Left lung (tissue), 4 donors: ENCODE measurements at regions not wholly inside any gene's neighbourhood (a gene's known extent, or its start where the extent isn't known, plus 50 kb on each side); places are given as distances from the start of the nearest gene placed in this dataset.

Experiments
- ATAC-seq: fragments of 200-7000 bp; cut with Tn5 transposase; one replicate; pipeline ENCODE4 v1.9.1; 2020; ENCODE audit warnings: moderate library complexity
- DNase-seq, 4 donors: peaks; one replicate each; pipeline ENCODE4 v3.0.0-alpha.2; 2013 to 2020
- H3K27ac ChIP-seq, 2 donors: fragments of 200-600 bp; sonication (generic) in 1 of 2; one replicate each; pipeline versions ENCODE4 v1.5.0 to v1.8.0; 2020 to 2021
- H3K27me3 ChIP-seq, 2 donors: fragments of 200-600 bp; sonication (generic) in 1 of 2; one replicate each; pipeline versions ENCODE4 v1.5.0 to v1.8.0; 2020 to 2021
- H3K36me3 ChIP-seq, 2 donors: fragments of 200-600 bp; sonication (generic) in 1 of 2; one replicate each; pipeline versions ENCODE4 v1.5.0 to v1.8.0; 2020 to 2021
- H3K4me1 ChIP-seq, 2 donors: fragments of 200-600 bp; one replicate each; pipeline ENCODE4 v1.8.0; 2021
- H3K4me3 ChIP-seq, 2 donors: fragments of 200-600 bp; sonication (generic) in 1 of 2; one replicate each; pipeline versions ENCODE4 v1.5.0 to v1.8.0; 2020 to 2021; ENCODE audit warnings: mild to moderate bottlenecking in 1 of 2
- H3K9me3 ChIP-seq, 2 donors: fragments of 200-600 bp; sonication (generic) in 1 of 2; one replicate each; pipeline versions ENCODE4 v1.5.0 to v1.8.0; 2020 to 2021
- CTCF ChIP-seq, 2 donors: fragments of 200-600 bp; sonication (generic) in 1 of 2; IDR thresholded peaks; one replicate each; pipeline versions ENCODE4 v1.5.0 to v1.8.0; 2021; ENCODE audit warnings: antibody characterized with exemption in 2 of 2
- intact Hi-C, 2 donors: fragments of 100-400 bp; cut with DNase I; formaldehyde crosslinking; loops; one replicate each; pipeline versions ENCODE4 v1.11.2 to v1.14.2; 2022
- donor health status: DM: no; HTN: yes; CAD: no.
- donor health status: DM: no; HTN: no; CAD: no.

- Histone ChIP-seq H3K9me3 (no peaks in the 10 kb centered on the region), H3K4me3 (no peak overlapping the region), H3K27me3 (no peaks in the 10 kb centered on the region), H3K36me3 (no peaks in the 10 kb centered on the region), H3K4me1 (no peaks in the 10 kb centered on the region), H3K27ac (no peak overlapping the region)
- intact Hi-C loops: no loop called here
- no peak for TF ChIP-seq CTCF (IDR thresholded peaks at IDR 0.05)
- ATAC-seq (no peak), DNase-seq (no peak)
Observed at GRCh38 chr4:176448761-176449160, 129.0 kb downstream of the SPCS3 start.

- H3K27ac ChIP-seq: no peak overlapping the region
- no peaks in the 10 kb centered on the region for H3K27me3 ChIP-seq
- H3K4me1 ChIP-seq: no peaks in the 10 kb centered on the region
- H3K9me3 ChIP-seq: peaks cover 0 to 4% of the 10 kb centered on the region in 2 donors
- H3K36me3 ChIP-seq: no peaks in the 10 kb centered on the region
- ATAC-seq (no peak), DNase-seq (no peak)
- no peak overlapping the region for H3K4me3 ChIP-seq
- intact Hi-C loops: no loop called here
- no peak for TF ChIP-seq CTCF (IDR thresholded peaks at IDR 0.05)
Observed at GRCh38 chr4:176451443-176451842, 131.7 kb downstream of the SPCS3 start.

- Histone ChIP-seq H3K36me3 (no peaks in the 10 kb centered on the region), H3K4me1 (no peaks in the 10 kb centered on the region), H3K27ac (no peak overlapping the region), H3K9me3 (peaks cover 0 to 6% of the 10 kb centered on the region in 2 donors), H3K4me3 (no peak overlapping the region), H3K27me3 (no peaks in the 10 kb centered on the region)
- no peak for TF ChIP-seq CTCF (IDR thresholded peaks at IDR 0.05)
- DNase-seq: no peak
- intact Hi-C loops: no loop called here
- ATAC-seq: no peak
Observed at GRCh38 chr4:176453079-176453478, 133.3 kb downstream of the SPCS3 start.

GRCh38 chr4:176453658-176454057, 133.9 kb downstream of the SPCS3 start:
- no peaks in the 10 kb centered on the region for H3K27me3 ChIP-seq
- H3K4me3 ChIP-seq: no peak overlapping the region
- intact Hi-C loops: no loop called here
- H3K4me1 ChIP-seq: no peaks in the 10 kb centered on the region
- peaks cover 0 to 6% of the 10 kb centered on the region in 2 donors for H3K9me3 ChIP-seq
- DNase-seq (no peak), ATAC-seq (no peak)
- no peaks in the 10 kb centered on the region for H3K36me3 ChIP-seq
- no peak overlapping the region for H3K27ac ChIP-seq
- TF ChIP-seq CTCF (IDR thresholded peaks at IDR 0.05): no peak

- no peak overlapping the region for H3K27ac ChIP-seq
- no peak overlapping the region for H3K4me3 ChIP-seq
- intact Hi-C loops: no loop called here
- TF ChIP-seq CTCF (IDR thresholded peaks at IDR 0.05): no peak
- peaks cover 0 to 6% of the 10 kb centered on the region in 2 donors for H3K9me3 ChIP-seq
- ATAC-seq (no peak), DNase-seq (no peak)
- H3K4me1 ChIP-seq: no peaks in the 10 kb centered on the region
- H3K27me3 ChIP-seq: no peaks in the 10 kb centered on the region
- H3K36me3 ChIP-seq: no peaks in the 10 kb centered on the region
Observed at GRCh38 chr4:176464748-176465147, 145.0 kb downstream of the SPCS3 start.
